LNCaP clone FGC (cell line): ENCODE measurements at regions not wholly inside any gene's neighbourhood (a gene's known extent, or its start where the extent isn't known, plus 50 kb on each side); places are given as distances from the start of the nearest gene placed in this dataset.
A peak's percentile ranks its signal among the peaks of the same experiment; 100 is the strongest.
"Not testable (repeated sequence)": the region's sequence is repeated elsewhere in the genome, so short reads cannot be mapped to it uniquely, and the experiment has no call there.

ENCODE experiments used
- DNase-seq: peaks from one replicate; pipeline ENCODE4 v3.0.0-alpha.2; 2011; ENCODE audit warnings: low read depth
- H3K4me3 ChIP-seq: 2 replicates; pipeline ENCODE4 v1.5.1; 2011; ENCODE audit warnings: mild to moderate bottlenecking, low read depth, low read length, control low read depth
- TF ChIP-seq, protein P1 (sequence below): IDR thresholded peaks from 2 replicates; pipeline ENCODE4 v1.5.1; 2012; ENCODE audit warnings: mild to moderate bottlenecking; ENCODE audit not compliant: control insufficient read depth, insufficient read depth; ENCODE audit errors: extremely low read depth

DNA sequence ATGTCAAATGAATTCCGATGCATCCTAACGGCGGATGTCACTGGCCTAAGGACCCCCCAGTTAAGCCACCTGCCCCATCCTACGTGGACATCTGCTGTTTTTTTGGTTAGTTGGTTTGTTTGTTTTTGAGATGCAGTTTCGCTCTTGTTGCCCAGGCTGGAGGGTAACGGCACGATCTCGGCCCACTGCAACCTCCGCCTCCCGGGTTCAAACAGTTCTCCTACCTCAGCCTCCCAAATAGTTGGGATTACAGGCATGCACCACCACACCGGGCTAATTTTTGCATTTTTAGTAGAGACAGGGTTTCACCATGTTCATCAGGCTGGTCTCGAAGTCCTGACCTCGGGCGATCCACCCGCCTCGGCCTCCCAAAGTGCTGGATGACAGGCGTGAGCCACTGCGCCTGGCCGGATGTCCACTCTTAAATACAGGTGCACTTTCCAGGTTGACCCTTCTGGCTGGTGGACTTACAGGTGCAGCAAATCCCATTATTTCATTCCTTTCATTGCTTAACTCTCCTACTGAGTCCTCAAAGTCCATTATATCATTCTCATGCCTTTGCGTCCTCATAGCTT is 206.2 kb downstream of the CRLF2 start:
- no peak overlapping the region for H3K4me3 ChIP-seq
- DNase-seq = no peak
- TF ChIP-seq, protein P1, sequence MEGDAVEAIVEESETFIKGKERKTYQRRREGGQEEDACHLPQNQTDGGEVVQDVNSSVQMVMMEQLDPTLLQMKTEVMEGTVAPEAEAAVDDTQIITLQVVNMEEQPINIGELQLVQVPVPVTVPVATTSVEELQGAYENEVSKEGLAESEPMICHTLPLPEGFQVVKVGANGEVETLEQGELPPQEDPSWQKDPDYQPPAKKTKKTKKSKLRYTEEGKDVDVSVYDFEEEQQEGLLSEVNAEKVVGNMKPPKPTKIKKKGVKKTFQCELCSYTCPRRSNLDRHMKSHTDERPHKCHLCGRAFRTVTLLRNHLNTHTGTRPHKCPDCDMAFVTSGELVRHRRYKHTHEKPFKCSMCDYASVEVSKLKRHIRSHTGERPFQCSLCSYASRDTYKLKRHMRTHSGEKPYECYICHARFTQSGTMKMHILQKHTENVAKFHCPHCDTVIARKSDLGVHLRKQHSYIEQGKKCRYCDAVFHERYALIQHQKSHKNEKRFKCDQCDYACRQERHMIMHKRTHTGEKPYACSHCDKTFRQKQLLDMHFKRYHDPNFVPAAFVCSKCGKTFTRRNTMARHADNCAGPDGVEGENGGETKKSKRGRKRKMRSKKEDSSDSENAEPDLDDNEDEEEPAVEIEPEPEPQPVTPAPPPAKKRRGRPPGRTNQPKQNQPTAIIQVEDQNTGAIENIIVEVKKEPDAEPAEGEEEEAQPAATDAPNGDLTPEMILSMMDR = no peak

DNA sequence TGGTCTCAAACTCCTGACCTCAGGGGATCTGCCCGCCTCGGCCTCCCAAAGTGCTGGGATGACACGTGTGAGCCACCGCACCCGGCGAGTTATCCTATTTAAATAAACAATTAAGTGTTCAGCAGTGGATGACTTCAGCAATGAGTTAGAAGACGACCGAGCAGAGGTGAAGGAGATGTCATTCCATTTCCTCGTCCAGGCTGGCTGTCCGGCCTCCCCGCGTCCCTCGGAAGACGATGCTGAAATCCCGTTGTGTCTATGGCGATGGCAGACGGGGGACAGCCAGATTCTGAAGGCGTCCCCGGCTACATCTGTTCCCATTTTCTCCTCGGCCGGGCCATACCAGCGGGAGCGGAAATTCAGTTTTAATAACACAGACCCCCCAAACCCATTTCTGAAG is 209.8 kb downstream of the CRLF2 start:
- TF ChIP-seq, protein P1 = no peak

DNA sequence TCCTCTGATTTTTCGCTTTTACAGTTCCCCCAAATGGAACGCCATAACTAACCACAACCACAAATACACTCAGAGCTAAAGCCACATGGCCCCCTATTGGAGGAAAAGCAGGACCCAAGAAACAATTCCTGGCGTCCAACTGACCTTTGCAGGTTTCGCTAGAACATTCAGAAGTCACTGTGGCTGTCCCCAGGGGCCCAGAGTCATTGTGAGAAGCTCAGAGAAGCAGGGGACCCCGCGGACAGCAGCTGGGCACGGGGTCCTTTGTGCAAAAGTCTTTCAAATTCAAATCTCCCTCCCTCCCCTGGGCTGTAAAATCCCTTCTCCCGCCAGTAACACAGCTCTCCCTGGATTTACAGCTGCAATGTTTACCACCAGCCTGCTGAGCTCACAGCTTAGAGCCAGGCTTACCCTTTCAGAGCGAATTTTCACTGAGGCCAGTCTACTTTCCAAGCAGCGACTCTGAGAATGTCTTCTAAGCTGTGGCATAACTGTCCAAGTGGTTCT is 214.8 kb downstream of the CRLF2 start:
- DNase-seq = no peak
- no peak overlapping the region for H3K4me3 ChIP-seq
- TF ChIP-seq, protein P1 = no peak

More for the DNA sequence above, 209.8 kb downstream of the CRLF2 start:
- no peak overlapping the region for H3K4me3 ChIP-seq
- DNase-seq = no peak

DNA sequence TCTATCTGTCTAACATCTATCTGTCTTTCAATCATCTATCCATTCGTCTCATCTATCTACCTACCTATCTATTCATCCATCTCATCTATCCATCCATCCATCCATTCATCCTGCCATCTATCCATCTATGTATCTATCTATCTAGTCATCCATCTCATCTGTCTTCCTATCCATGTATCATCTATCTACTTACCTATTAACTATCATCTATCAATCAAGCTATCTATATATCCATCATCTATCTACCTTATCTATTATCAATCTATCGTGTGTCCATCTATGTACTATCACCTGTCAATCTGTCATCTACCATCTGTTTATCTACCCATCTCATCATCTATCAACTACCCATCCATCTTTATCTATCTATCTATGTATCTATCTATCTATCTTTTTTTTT is 217.7 kb downstream of the CRLF2 start:
- no peak overlapping the region for H3K4me3 ChIP-seq
- DNase-seq = no peak
- TF ChIP-seq, protein P1 = no peak

DNA sequence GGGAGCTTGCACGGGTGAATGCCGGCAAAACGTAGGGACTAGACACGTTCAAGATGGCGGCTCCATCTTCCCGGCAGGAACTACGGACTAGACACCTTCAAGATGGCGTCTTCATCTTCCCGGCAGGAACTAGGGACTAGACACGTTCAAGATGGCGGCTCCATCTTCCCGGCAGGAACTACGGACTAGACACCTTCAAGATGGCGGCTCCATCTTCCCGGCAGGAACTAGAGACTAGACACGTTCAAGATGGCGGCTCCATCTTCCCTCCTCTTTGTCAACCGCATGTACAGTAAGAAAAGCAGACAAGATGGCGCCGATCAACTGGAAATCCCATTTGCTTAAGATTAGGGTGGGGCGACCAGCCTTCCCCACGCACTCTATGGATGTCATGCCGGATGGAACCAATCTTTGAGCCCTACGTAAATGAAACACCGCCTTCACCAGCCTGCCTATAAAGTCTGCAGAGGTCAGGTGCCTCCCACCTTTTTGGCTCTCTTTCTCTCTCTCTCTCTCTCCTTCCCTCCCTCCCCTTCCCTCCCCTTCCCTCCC is 222.4 kb downstream of the CRLF2 start:
- TF ChIP-seq, protein P1 = no peak
- DNase-seq = peak; percentile 97
- H3K4me3 ChIP-seq = peak overlapping the region; percentile 33

DNA sequence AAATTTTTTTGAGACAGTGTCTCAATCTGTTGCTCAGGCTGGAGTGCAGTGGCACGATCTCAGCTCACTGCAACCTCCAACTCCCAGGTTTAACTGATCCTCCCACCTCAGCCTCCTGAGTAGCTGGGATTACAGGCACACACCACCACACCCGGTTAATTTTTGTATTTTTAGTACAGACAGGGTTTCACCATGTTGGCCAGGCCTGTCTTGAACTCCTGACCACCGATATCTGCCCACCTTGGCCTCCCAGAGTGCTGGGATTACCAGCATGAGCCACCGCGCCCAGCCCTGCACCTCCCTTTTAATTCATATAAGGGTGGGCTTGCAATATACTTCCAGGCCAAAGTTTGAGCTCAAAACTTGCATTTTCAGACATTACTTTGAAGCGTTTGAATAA is 223.9 kb downstream of the CRLF2 start:
- H3K4me3 ChIP-seq, DNase-seq: not testable (repeated sequence)

DNA sequence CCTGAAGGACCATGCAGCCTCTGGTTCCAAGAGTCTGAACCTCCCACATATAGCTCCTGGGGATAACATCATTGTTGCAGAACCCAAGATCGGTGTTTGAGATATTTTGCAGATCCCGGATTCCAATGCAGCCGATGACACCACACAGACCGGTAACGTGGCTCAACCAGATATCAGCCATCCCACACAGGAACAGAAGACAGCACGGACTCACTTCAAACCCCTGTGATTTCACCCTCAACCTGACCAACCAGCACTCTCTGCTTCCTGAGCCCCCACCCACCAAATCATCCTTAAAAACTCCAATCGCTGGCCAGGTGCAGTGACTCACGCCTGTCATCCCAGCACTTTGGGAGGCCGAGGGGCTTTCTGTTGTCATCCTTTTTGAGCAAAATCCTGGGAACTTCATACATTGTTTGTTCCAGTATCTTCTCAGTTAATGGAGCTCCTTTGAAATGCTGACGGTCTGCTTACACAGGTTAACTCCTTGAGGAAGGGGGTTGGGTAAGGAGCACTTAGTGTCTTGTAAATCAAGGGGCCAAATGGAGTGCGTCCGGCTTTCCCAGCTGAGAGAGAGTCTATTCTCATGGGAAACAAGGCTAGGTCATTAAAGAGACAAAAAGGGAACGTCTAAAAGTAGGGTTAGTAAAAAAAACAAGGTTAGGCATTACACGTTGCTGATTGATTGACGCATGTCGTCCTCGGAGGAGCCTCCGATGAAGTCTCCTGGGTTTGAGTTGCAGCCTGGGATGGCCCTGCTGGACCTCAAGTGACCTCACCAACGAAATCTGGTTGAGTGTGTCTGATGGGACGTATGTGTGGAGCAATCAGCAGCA is 230.4 kb downstream of the CRLF2 start:
- DNase-seq = no peak
- no peak overlapping the region for H3K4me3 ChIP-seq
- TF ChIP-seq, protein P1 = no peak
